ENCODE measurements at regions not wholly inside any gene's neighbourhood (a gene's known extent, or its start where the extent isn't known, plus 50 kb on each side); places are given as distances from the start of the nearest gene placed in this dataset.

GRCh38 chr2:103805746-103806145, 1043.9 kb downstream of the TMEM182 start:
- DNase-seq: no peak
- no peak for TF ChIP-seq CTCF (IDR thresholded peaks at IDR 0.05)
- intact Hi-C loops (cut with DNase I): no loop called here

GRCh38 chr2:103808814-103809213, 1045.1 kb upstream of the POU3F3 start:
- Histone ChIP-seq H3K36me3 (no peaks in the 10 kb centered on the region), H3K27me3 (no peaks in the 10 kb centered on the region), H3K27ac (no peak overlapping the region), H3K4me3 (no peak overlapping the region), H3K9me3 (peaks cover 0 to 2% of the 10 kb centered on the region in 2 donors), H3K4me1 (no peaks in the 10 kb centered on the region)
- DNase-seq (no peak), ATAC-seq (no peak)
- no peak for TF ChIP-seq CTCF (IDR thresholded peaks at IDR 0.05)
- intact Hi-C loops (cut with DNase I): no loop called here

More at GRCh38 chr2:103805746-103806145, 1043.9 kb downstream of the TMEM182 start:
- no peaks in the 10 kb centered on the region for H3K4me1 ChIP-seq
- no peaks in the 10 kb centered on the region for H3K36me3 ChIP-seq
- no peak overlapping the region for H3K4me3 ChIP-seq
- H3K27me3 ChIP-seq: no peaks in the 10 kb centered on the region
- peaks cover 0 to 2% of the 10 kb centered on the region in 2 donors for H3K9me3 ChIP-seq
- ATAC-seq: no peak
- H3K27ac ChIP-seq: no peak overlapping the region

GRCh38 chr2:103809415-103809814, 1044.5 kb upstream of the POU3F3 start:
- Histone ChIP-seq H3K36me3 (no peaks in the 10 kb centered on the region), H3K4me1 (no peaks in the 10 kb centered on the region), H3K9me3 (peaks cover 0 to 2% of the 10 kb centered on the region in 2 donors), H3K27me3 (no peaks in the 10 kb centered on the region), H3K4me3 (no peak overlapping the region), H3K27ac (no peak overlapping the region)
- DNase-seq: no peak
- no peak for ATAC-seq
- no peak for TF ChIP-seq CTCF (IDR thresholded peaks at IDR 0.05)
- intact Hi-C loops (cut with DNase I): no loop called here

GRCh38 chr2:103809941-103810441, 1043.9 kb upstream of the POU3F3 start:
- TF ChIP-seq CTCF (IDR thresholded peaks at IDR 0.05): no peak
- no peak for DNase-seq

GRCh38 chr2:103810875-103811274, 1043.0 kb upstream of the POU3F3 start:
- Histone ChIP-seq H3K27me3 (no peaks in the 10 kb centered on the region), H3K27ac (no peak overlapping the region), H3K4me1 (no peaks in the 10 kb centered on the region), H3K9me3 (peaks cover 0 to 2% of the 10 kb centered on the region in 2 donors), H3K4me3 (no peak overlapping the region), H3K36me3 (no peaks in the 10 kb centered on the region)
- intact Hi-C loops (cut with DNase I): no loop called here
- DNase-seq: no peak
- ATAC-seq: no peak
- TF ChIP-seq CTCF (IDR thresholded peaks at IDR 0.05): no peak

More at GRCh38 chr2:103809941-103810441, 1043.9 kb upstream of the POU3F3 start:
- no peaks in the 10 kb centered on the region for H3K4me1 ChIP-seq
- no peaks in the 10 kb centered on the region for H3K36me3 ChIP-seq
- no peaks in the 10 kb centered on the region for H3K27me3 ChIP-seq
- intact Hi-C loops (cut with DNase I): no loop called here
- no peak for ATAC-seq
- H3K4me3 ChIP-seq: no peak overlapping the region
- H3K27ac ChIP-seq: no peak overlapping the region
- peaks cover 0 to 2% of the 10 kb centered on the region in 2 donors for H3K9me3 ChIP-seq

Measured in left lung (tissue), 4 donors.